SKM-1 (cell line): ENCODE measurements at regions not wholly inside any gene's neighbourhood (a gene's known extent, or its start where the extent isn't known, plus 50 kb on each side); places are given as distances from the start of the nearest gene placed in this dataset.

ENCODE experiments used
- DNase-seq: peaks from one replicate; lab custom pipeline; 2025; ENCODE audit not compliant: unreplicated experiment; lab: John Stamatoyannopoulos, UW

DNA sequence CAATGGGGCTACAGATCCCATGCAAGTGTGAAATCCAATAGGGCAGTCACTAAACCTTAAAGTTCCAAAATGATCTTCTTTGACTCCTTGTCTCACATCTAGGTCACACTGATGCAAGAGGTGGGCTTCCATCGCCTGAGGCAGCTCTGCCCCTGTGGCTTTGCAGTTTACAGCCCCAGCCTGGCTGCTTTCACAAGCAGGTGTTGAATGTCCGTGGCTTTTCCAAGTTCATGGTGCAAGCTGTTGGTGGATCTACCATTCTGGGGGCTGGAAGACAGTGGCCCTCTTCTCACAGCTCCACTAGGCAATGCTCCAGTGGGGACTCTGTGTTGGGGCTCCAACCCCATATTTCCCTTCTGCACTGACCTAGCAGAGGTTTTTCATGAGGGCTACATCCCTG, 68.5 kb upstream of the PRR20G start:
- DNase-seq = no peak

DNA sequence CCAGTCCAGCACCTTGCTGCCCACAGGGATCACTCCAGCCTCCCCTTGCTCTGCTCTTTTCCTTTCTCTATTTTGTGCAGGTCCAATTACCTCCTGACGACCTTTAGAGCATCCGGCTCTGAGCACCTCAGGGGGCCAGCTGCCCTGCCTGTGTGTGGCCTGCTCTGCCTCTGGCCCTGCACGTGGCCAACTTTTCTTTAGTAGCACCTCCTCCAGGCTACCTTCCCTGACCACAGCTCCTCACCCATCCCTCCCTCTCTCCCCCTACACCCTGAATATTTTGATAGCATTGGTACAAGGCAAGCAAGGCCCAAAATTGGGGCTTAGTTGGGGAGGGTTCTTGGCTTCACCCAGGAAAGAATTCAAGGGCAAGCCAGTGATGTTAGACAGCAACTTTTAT, 66.9 kb upstream of the PRR20G start:
- no peak for DNase-seq

DNA sequence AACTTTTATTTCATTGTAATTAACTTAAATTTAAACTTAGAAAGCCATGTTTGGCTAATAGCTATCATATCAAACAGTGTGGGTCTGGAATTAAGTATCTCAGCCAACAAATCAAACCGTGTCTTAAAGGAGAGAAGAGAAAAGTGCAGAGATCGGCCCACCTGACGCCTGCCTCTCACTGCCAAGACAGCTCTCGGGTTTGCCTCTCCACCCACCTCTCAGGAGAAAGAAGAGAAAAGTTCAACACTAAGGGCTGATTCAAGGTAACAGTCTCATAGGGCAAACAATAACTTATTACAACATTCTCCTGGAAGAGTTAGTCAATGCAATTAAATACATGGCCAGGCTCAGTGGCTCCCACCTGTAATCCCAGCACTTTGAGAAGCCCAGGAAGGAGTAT, 64.8 kb upstream of the PRR20G start:
- no peak for DNase-seq

DNA sequence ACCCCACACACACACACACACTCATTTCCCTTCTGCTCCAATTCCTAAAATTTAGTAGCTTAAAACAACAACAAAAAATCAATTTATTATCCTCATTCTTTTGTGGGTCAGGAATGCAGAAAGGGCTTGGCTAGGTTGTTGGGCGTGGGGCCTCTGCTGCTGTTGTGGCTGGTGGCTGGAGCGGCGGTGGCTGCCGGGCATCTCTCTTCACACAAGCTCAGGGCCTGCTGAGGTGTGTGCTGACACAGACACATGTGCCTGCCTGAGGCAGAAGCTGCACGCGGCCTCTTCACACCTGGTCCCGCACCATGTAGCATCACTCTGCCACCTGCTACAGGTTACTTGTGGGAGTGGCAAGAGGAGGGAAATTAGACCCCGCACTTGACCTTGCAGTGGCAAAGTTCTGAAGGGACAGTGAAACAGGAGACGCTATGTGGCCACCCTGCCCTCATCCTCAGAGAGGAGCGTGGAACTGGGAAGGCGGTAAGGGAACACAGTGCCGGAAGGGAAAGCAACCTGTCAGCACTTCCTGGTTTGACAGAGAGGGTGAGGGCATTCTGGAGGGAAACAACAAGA, 64.0 kb upstream of the PRR20G start:
- no peak for DNase-seq

DNA sequence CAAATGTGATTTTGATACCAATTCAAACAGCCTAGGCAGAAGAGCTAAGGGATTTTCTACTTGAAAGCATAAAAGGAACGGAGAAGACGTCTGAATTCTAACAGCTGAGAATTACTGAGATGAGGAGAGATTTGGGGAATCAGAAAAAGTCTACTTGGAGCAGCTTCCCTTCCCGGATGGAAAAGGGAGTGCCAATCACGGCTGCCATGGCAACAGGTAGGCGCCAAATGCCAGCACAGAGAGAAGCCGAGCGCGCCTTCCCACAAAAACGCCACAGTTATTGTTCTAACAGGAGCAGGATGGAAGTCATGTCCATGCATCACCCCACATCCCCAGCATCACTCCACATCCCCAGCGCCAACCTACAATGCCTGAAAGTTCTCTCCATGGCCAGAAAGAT, 63.5 kb upstream of the PRR20G start:
- DNase-seq = no peak

DNA sequence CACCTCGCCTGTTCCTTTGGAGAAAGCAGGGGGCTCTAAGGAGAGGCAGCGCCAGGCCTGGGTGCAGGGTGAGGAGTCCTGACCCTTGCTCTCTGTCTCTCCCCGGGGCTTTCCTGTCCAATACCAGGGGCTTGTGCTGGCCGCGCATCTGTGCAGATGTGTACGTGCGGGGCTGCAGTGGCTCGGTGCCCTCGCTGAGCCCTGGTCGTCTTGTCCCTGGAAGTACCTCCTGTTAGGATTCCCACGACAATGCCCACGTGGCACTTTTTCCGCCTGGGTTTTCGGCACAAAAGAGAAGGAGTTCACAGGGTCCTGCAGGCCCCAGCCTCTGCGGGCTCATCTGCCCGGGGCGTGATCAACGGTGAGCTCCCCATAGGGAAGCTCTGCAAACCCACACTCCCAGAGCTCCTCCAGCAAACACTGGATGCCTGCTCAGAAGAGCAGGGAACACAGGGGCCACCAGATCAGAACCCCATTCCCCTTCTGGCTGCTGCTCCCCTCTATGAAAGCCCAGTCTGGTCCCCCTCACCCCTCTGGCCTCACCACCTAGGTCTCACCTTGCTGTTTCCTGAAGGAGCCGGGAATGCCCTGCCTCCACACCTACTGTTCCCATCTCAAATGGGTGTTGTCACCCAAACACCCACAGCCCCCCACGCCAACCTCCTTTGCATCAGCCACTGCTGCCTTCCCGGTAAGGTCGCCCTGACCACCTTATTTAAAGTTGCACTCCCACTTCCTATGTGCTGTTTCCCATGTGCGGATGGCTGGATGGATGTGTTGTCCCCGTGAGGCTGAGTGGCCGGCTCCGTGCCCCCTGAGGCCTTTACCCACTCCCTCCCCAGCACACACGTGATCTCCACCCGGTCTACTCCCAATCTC, 62.6 kb upstream of the PRR20G start:
- no peak for DNase-seq

DNA sequence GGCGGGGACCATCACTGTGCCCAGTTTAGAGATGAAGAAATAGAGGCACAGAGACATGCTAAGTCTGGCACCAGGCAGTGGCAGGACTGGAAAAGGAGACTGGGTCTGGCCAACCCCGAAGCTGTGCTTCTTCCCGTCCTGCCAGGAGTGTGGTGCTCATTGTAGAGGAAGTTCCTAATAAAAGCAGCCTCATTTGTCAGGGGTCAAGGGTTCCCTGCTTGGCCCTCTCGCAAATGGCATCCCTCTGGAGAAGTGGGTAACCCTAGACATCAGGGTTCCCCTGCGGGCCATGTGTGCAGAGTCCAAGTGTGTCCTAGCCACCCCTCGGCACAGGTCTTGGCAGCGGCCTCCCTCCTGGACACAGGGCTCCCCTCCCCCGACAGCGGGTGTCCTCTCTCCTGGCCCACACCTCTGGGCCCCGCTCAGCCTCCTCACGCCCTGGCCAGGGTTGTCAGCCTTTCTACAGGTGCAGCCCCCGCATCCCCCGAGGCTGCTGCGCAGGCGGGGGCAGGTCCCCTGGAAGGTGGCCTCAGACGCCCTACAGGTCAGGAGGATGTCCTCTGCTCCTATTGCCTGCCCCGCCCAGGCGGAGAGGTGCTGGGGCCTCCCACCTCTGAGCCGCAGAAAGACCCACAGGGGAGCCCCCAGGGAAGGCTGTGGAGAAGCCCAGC, 61.8 kb upstream of the PRR20G start:
- no peak for DNase-seq

DNA sequence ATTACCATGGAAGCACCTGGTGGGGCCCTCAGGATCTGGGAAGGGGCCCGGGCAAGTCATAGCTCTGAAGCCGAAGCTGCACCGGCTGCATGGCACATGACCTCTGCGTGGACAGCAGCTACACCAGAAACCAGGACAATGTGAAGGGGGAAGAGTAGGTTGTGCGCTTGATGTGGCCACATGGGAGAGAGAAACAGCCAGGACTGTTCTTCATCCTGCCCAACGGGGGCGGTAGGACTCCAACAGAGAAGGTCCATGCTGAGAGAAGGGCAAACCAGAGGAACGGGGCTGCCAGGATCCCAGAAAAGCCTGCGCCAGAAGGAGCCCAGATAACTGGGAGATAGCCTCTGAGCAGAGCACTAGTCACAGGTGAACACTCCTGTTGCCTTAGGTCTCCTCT, 54.9 kb upstream of the PRR20G start:
- DNase-seq = no peak

DNA sequence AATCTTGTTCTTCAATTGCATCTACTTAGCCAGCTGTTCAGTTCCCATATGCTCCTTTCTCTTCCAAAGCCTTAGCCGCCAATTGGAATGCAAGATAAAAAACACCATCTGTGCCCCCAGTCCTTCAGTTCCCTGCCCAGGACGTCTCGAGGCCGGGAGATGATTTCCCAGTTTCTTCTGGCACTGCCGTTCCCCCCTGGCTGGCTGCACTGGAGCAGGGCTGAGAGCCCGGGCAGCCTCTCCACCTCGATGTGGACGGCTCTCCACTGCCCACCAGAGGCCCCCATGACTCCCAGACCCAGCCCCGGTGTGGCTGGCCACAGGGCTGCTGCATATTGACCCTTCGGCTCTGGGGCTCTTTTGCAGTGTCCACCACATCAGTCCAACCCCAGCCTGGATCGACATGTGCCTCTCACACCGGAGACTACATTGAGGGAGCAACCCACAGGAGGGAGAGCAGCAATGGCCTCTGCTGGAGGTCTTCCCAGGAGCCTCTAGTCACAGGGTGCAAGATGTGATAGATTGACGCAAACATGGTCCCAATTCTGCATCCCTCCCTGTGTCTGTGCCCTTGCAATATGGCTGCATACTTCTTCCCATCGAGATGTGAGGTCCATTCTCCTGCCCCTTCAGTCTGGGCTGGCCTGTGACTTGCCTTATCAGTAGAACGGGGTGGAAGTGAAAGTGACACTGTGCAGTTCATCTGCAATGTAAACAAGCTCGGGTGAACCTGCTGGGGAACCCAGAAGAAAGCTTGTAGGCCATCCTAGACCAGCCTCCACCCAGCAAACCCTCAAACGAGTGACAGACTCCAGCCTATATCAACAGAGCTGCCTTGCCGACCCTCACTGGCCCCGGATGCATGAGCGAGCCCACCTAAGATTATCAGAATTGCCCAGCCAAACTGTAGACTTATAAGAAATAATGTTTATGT, 52.3 kb upstream of the PRR20G start:
- no peak for DNase-seq

DNA sequence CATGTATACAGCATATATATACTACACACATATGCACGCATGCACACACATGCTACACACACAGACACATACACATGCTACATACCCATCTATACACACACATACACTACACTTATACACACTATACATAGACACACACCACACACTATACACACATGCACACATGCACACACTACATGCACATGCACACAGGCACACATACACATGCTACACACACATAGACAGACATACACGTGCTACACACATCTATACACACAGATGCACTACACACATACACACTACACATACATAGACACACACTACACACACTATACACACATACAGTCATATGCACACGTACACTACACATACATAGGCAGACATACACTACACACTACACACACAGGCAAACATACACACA, 51.2 kb upstream of the PRR20G start:
- DNase-seq = no peak

DNA sequence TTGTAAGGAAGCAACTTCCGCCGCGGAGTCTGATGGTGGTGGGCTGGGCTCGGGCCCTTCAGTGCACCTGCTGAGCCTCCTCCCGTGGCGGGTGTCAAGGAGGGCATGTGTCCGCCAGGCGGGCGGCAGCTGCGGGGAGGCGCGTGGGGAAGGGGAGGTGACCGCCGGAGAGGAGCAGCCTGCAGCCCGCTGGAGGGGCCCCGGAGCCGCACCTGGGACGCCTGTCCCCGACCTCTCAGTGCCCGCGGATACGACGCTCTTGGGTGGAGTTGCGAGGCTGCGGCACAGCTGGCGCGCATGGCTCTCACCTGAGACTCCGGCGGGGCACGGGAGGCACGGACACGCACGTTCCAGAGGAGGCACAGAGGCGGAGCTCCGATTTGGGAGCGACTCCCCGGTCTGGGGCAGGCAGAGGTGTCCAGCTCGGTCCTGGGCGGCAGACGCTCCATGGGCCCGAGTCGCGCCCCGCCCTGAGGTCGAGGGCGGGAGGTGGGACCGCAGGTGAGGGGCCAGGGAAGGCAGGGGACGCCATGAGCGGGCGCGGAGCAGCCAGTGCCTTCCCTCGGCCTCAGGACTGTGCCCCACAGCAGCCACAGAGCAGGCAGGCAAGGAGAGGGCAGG, 50.2 kb upstream of the PRR20G start:
- no peak for DNase-seq
